ENCODE measurements at regions not wholly inside any gene's neighbourhood (a gene's known extent, or its start where the extent isn't known, plus 50 kb on each side); places are given as distances from the start of the nearest gene placed in this dataset.
"Not testable (repeated sequence)": the region's sequence is repeated elsewhere in the genome, so short reads cannot be mapped to it uniquely, and the experiment has no call there.

- no peak for DNase-seq
Observed at GRCh38 chrX:2561456-2561855, 60.7 kb upstream of the DHRSX start.

GRCh38 chrX:2559124-2559523, 58.3 kb upstream of the DHRSX start:
- DNase-seq = no peak

GRCh38 chrX:2554891-2555290, 54.1 kb upstream of the DHRSX start:
- no peak for DNase-seq

- DNase-seq = not testable (repeated sequence)
Observed at GRCh38 chrX:2554066-2554465, 53.3 kb upstream of the DHRSX start.

GRCh38 chrX:2552621-2553201, 51.9 kb upstream of the DHRSX start:
- DNase-seq = no peak

- DNase-seq = no peak
Observed at GRCh38 chrX:2550328-2551020, 49.7 kb upstream of the DHRSX start.
